Psoas muscle (tissue), 7 donors: ENCODE measurements at regions not wholly inside any gene's neighbourhood (a gene's known extent, or its start where the extent isn't known, plus 50 kb on each side); places are given as distances from the start of the nearest gene placed in this dataset.

Experiments
- ATAC-seq, 4 donors: fragments of 200-7000 bp; cut with Tn5 transposase; one replicate each; pipeline ENCODE4 v1.9.1; 2020; ENCODE audit warnings: moderate library complexity in 3 of 4, mild to moderate bottlenecking in 2 of 4
- DNase-seq, 2 donors: peaks; one replicate each; pipeline ENCODE4 v3.0.0-alpha.2; 2020
- H3K27ac ChIP-seq: fragments of 200-600 bp; one replicate; pipeline ENCODE4 v1.8.0; 2022
- H3K27me3 ChIP-seq, 3 donors: fragments of 200-600 bp in 1 of 3; one replicate each; pipeline versions ENCODE4 v1.6.1 to v1.8.0; 2013 to 2022; ENCODE audit warnings: low read length in 2 of 3, mild to moderate bottlenecking in 2 of 3, moderate library complexity in 1 of 3; ENCODE audit not compliant: insufficient read depth in 3 of 3
- H3K36me3 ChIP-seq, 2 donors: fragments of 200-600 bp in 1 of 2; one replicate each; pipeline versions ENCODE4 v1.6.1 to v1.8.0; 2013 to 2022; ENCODE audit warnings: low read depth in 1 of 2, mild to moderate bottlenecking in 1 of 2, moderate library complexity in 1 of 2; ENCODE audit not compliant: insufficient read depth in 1 of 2
- H3K4me1 ChIP-seq: fragments of 200-600 bp; one replicate; pipeline ENCODE4 v1.8.0; 2022
- H3K4me3 ChIP-seq: fragments of 200-600 bp; one replicate; pipeline ENCODE4 v1.8.0; 2022; ENCODE audit warnings: mild to moderate bottlenecking
- H3K9me3 ChIP-seq: fragments of 200-600 bp; one replicate; pipeline ENCODE4 v1.8.0; 2022
- CTCF ChIP-seq: fragments of 200-600 bp; IDR thresholded peaks from one replicate; pipeline ENCODE4 v1.8.0; 2022; ENCODE audit warnings: antibody characterized with exemption
- WGBS, 3 donors: extraction: QIAGEN DNeasy Blood & Tissue Kit; methylation state at CpG; one replicate each; pipeline versions ENCODE4 v1.1.6 to v1.1.7; 2013; 5-methylcytosine and 5-hydroxymethylcytosine counted together
- intact Hi-C, 2 donors: fragments of 100-400 bp; cut with DNase I; formaldehyde crosslinking; loops; one replicate each; pipeline versions ENCODE4 v1.11.0 to v1.14.2; 2022
- donor health status: healthy with polysubstance abuse.
- donor health status: DM: no; HTN: no; CAD: no; lungs with moderate emphysema.
- donor health status: Bipolar disorder and iron deficiency.
- donor health status: healthy.
- donor health status: DM: yes; HTN: yes; CAD: no.
- donor health status: DM: no; HTN: no; CAD: no.
- donor health status: DM: yes; HTN: yes; CAD: no.

- Histone ChIP-seq H3K27me3 (no peaks in the 10 kb centered on the region), H3K4me3 (no peak overlapping the region), H3K9me3 (no peaks in the 10 kb centered on the region), H3K36me3 (no peaks in the 10 kb centered on the region), H3K27ac (no peak overlapping the region), H3K4me1 (no peaks in the 10 kb centered on the region)
- no peak for ATAC-seq
- TF ChIP-seq CTCF, result no peak
- 44 to 59% (median 49%) methylated on average over 1 of the region's 1 CpG for WGBS, 3 donors
- DNase-seq, result no peak
- intact Hi-C loops, result no loop called here
Measured at GRCh38 chr12:127886827-127887226, 380.1 kb upstream of the TMEM132C start.

GRCh38 chr12:127888943-127889719, 377.8 kb upstream of the TMEM132C start:
- no peaks in the 10 kb centered on the region for H3K9me3 ChIP-seq
- H3K4me3 ChIP-seq, result no peak overlapping the region
- ATAC-seq, result no peak
- H3K36me3 ChIP-seq, result no peaks in the 10 kb centered on the region
- no peak overlapping the region for H3K27ac ChIP-seq
- no peak for TF ChIP-seq CTCF
- intact Hi-C loops, result no loop called here
- H3K27me3 ChIP-seq, result no peaks in the 10 kb centered on the region
- DNase-seq, result peak in 1 of 2 donors; percentile 18
- 70 to 79% (median 76%) methylated on average over 4 of the region's 4 CpGs for WGBS, 3 donors
- no peaks in the 10 kb centered on the region for H3K4me1 ChIP-seq

- Histone ChIP-seq H3K36me3 (no peaks in the 10 kb centered on the region), H3K9me3 (no peaks in the 10 kb centered on the region), H3K27ac (no peak overlapping the region), H3K4me3 (no peak overlapping the region), H3K27me3 (no peaks in the 10 kb centered on the region), H3K4me1 (no peaks in the 10 kb centered on the region)
- no peak for TF ChIP-seq CTCF
- WGBS, 3 donors, result 31 to 42% (median 35%) methylated on average over 8 of the region's 8 CpGs
- DNase-seq (no peak), ATAC-seq (no peak)
- intact Hi-C loops, result no loop called here
Measured at GRCh38 chr12:127893895-127894609, 372.9 kb upstream of the TMEM132C start.

- H3K27me3 ChIP-seq, result no peaks in the 10 kb centered on the region
- intact Hi-C loops, result no loop called here
- H3K4me1 ChIP-seq, result no peaks in the 10 kb centered on the region
- 78 to 86% (median 83%) methylated on average over 4 of the region's 4 CpGs for WGBS, 3 donors
- no peak overlapping the region for H3K4me3 ChIP-seq
- no peaks in the 10 kb centered on the region for H3K9me3 ChIP-seq
- DNase-seq, result no peak
- H3K36me3 ChIP-seq, result no peaks in the 10 kb centered on the region
- TF ChIP-seq CTCF, result no peak
- no peak for ATAC-seq
- no peak overlapping the region for H3K27ac ChIP-seq
Measured at GRCh38 chr12:127896661-127897060, 370.3 kb upstream of the TMEM132C start.
